ENCODE measurements at regions not wholly inside any gene's neighbourhood (a gene's known extent, or its start where the extent isn't known, plus 50 kb on each side); places are given as distances from the start of the nearest gene placed in this dataset.
"Not testable (repeated sequence)": the region's sequence is repeated elsewhere in the genome, so short reads cannot be mapped to it uniquely, and the experiment has no call there.

GRCh38 chr1:165147799-165148198 is 208.7 kb downstream of the LMX1A start:
- DNase-seq: no peak

GRCh38 chr1:165144757-165145397 is 211.6 kb downstream of the LMX1A start:
- peak in 1 of 2 donors; percentile 12 for DNase-seq

GRCh38 chr1:165143437-165144065 is 213.0 kb downstream of the LMX1A start:
- DNase-seq: peak in 1 of 2 donors; percentile 49

GRCh38 chr1:165138960-165139359 is 217.6 kb downstream of the LMX1A start:
- no peak for DNase-seq

DNA sequence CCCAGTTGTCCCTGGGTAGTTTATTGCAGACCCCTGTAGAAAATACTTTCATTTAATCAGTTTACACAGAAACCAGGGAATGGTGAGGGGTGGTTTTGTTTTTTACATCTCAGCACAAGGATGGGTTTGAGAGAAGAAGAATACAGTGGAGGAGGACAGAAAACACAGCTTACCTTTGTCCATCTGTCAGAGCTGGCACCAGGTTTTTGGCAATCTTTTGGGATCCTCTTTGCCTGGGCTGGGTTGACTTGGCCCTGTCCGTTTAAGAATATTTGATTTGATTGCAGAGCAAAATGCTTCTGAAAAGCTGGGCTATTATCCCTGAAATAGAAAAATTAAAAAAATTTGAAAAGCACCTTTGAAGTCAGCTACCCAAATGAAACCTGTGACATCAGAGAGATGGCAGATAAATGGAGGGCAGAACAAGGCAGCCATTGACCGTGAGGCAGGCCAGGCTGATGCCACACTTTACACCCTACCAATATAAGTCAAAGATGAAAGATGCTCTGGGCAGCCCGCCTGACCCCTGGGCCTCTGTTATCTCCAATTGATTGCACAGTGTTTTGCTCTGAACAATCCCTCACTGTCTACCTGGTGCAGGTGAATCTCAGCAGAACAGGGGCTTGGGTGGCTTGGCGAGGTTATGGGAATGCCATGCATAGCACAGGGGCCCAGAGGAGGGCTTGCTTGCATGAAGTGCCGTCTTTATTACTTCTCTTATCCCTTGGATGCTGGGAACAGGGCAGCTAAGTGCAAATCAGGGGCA is 218.8 kb downstream of the LMX1A start:
- DNase-seq: no peak

- no peak for DNase-seq
Measured at GRCh38 chr1:165134431-165134830, 222.1 kb downstream of the LMX1A start.

DNA sequence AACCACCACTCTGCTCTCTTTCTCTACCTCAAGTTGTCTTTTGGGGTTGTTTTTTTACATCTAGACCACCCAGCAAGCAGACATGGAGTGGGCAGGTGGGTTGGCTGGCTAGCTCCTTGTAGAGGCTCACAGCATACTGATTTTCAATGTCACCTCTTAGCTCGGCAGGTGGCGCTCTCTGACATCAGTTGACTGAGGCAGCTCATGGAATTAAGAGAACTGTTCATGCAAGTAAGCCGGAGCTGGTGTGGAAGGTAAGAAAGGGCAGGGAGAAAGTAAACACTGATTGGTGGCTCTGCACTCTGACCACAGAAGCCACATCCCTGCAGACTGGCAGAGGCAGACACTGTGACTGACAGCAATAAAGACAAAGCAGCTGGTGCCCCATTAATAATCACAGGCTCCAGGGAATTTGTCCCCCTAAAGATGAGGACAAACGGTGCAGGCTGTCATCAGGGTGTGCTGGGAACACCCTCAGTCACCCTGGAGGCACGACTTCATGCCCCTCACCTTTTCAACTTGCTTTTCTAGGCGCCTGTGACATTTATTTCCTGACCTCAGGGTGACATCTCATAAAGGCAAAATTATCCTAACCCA is 226.8 kb downstream of the LMX1A start:
- DNase-seq: no peak

- DNase-seq: no peak
Measured at GRCh38 chr1:165124772-165125171, 231.7 kb downstream of the LMX1A start.

- no peak for DNase-seq
Measured at GRCh38 chr1:165119086-165119485, 237.4 kb downstream of the LMX1A start.

DNA sequence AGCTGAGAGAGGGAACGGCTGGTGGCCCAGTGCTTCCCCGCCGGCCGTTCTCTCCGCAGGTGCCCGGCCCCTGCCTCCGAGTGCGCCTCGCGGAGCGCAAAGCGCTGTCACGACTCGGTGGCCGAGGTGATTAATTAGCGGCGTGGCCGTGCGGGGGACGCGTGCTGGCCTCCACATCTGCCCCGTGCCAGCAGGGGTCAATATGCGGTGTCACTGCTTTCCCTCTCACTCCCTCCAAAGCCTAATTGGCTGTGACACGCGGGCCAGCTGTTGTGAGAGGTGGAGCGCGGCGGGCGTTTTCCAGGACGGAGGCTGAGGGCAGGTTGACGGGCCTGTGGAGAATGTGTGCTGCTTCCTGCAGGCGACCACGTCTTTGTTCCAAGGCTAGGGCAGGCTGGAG is 239.0 kb downstream of the LMX1A start:
- no peak for DNase-seq

DNA sequence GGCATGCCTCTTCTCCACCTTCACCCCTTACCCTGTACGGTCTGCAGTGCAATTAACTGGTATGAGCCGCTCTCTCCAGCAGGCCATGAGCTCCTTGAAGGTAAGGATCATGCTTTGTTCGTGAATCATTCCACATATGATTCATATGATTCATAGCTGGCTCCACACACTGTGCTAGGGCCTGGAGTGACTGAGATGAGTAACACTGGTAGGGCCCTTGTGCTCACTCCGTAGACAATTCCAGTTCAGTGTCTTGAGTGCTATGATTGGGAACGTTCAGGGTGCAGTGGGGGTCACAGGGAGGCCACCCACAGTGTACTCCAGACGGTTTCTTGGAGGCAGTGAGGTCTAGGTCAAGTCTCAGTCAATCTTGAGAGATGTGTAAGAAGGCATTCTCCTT is 239.8 kb downstream of the LMX1A start:
- no peak for DNase-seq

DNA sequence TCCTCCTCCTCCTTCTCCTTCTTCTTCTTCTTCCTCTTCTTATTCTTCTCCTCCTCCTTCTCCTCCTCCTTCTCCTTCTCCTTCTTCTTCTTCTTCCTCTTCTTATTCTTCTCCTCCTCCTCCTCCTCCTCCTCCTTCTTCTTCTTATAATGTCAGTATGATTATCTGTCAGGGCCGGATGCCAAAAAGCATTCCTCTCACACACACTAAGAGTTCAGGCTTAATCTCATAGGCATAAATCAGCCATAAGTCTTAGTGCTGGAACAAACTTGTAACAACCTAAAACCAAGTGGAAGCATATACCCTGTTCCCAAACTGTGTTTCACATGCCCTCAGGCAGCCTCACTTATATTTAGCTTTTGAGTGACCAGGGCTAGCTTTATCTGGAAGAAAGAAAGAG is 240.3 kb downstream of the LMX1A start:
- no peak for DNase-seq

- DNase-seq: no peak
Measured at GRCh38 chr1:165114889-165115285, 241.6 kb downstream of the LMX1A start.

GRCh38 chr1:165114022-165114888 is 242.3 kb downstream of the LMX1A start:
- DNase-seq: no peak

- DNase-seq: no peak
Measured at GRCh38 chr1:165112260-165112659, 244.3 kb downstream of the LMX1A start.

- no peak for DNase-seq
Measured at GRCh38 chr1:165109013-165109412, 247.5 kb downstream of the LMX1A start.

DNA sequence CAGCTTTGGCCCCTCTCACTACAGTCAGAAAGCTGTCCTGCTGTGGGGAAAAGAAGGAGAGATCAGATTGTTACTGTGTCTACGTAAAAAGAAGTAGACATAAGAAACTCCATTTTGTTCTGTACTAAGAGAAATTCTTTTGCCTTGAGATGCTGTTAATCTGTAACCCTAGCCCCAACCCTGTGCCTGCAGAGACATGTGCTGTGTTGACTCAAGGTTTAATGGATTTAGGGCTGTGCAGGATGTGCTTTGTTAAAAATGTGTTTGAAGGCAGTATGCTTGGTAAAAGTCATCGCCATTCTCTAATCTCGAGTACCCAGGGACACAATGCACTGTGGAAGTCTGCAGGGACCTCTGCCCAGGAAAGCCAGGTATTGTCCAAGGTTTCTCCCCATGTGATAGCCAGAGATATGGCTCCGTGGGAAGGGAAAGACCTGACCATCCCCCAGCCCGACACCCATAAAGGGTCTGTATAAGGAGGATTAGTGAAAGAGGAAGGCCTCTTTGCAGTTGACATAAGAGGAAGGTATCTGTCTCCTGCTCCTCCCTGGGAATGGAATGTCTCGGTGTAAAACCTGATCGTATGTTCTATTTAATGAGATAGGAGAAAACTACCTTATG is 263.9 kb downstream of the LMX1A start:
- not testable (repeated sequence) for DNase-seq

DNA sequence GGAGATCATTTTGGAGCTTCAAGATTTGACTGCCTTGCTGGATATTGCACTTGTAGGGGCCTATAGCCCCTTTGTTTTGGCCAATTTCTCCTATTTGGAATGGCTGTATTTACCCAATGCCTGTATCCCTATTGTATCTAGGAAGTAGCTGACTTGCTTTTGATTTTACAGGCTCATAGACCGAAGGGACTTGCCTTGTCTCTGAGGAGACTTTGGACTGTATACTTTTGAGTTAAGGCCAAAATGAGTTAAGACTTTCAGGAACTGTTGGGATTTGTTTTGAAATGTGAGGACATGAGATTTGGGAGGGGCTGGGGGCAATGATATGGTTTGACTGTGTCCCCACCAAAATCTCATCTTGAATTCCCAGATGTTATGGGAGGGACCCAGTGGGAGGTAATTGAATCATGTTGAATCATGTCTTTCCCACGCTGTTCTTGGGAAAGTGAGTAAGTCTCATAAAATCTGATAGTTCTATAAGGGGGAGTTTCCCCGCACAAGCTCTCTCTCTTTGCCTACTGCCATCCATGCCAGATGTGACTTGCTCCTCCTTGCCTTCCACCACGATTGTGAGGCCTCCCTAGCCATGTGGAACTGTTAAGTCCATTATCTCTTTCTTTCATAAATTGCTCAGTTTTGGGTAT is 276.1 kb downstream of the LMX1A start:
- no peak for DNase-seq

DNA sequence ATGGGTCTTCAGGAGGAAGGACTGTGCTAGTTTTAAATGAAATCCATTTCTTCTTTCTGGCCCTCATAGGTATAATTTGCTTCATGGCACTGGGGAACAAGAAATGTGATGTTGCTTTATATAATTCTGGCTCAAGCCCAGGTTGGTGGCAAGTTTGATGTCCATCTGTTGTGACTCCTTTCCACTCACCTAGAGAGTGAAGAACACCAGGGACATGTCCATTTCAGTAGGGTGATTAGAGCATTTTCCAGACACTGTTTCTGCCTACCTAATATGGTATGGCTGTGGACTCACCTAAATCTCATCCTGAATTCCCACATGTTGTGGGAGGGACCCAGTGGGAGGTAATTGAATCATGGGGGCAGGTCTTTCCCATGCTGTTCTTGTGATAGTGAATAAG is 278.1 kb downstream of the LMX1A start:
- no peak for DNase-seq

- no peak for DNase-seq
Measured at GRCh38 chr1:165075725-165076370, 280.7 kb downstream of the LMX1A start.

Measured in bone marrow (tissue), 2 donors.